Lower lobe of right lung (tissue), 2 donors: ENCODE measurements at regions not wholly inside any gene's neighbourhood (a gene's known extent, or its start where the extent isn't known, plus 50 kb on each side); places are given as distances from the start of the nearest gene placed in this dataset.

Experiments used
- ATAC-seq, 2 donors: fragments of 200-7000 bp; cut with Tn5 transposase; one replicate each; pipeline ENCODE4 v1.9.1; 2020 to 2022; ENCODE audit warnings: mild to moderate bottlenecking in 2 of 2, moderate library complexity in 2 of 2
- DNase-seq: peaks from one replicate; pipeline ENCODE4 v3.0.0-alpha.2; 2020
- H3K27ac ChIP-seq: fragments of 200-600 bp; one replicate; pipeline ENCODE4 v1.8.0; 2022
- H3K27me3 ChIP-seq: fragments of 200-600 bp; one replicate; pipeline ENCODE4 v1.8.0; 2022; ENCODE audit warnings: low read depth
- H3K36me3 ChIP-seq: fragments of 200-600 bp; one replicate; pipeline ENCODE4 v1.8.0; 2022; ENCODE audit warnings: mild to moderate bottlenecking
- H3K4me1 ChIP-seq: fragments of 200-600 bp; one replicate; pipeline ENCODE4 v1.8.0; 2022
- H3K4me3 ChIP-seq: fragments of 200-600 bp; one replicate; pipeline ENCODE4 v1.8.0; 2022; ENCODE audit warnings: mild to moderate bottlenecking
- H3K9me3 ChIP-seq: fragments of 200-600 bp; one replicate; pipeline ENCODE4 v1.8.0; 2022
- intact Hi-C: fragments of 100-400 bp; cut with DNase I; formaldehyde crosslinking; loops from one replicate; pipeline ENCODE4 v1.11.0; 2022
- TF ChIP-seq, protein P1 (sequence below): fragments of 200-600 bp; IDR thresholded peaks from one replicate; pipeline ENCODE4 v1.8.0; 2022; ENCODE audit warnings: antibody characterized with exemption, mild to moderate bottlenecking
- donor health status: DM: no; HTN: yes; CAD: no; lungs with severe emphysema.

DNA sequence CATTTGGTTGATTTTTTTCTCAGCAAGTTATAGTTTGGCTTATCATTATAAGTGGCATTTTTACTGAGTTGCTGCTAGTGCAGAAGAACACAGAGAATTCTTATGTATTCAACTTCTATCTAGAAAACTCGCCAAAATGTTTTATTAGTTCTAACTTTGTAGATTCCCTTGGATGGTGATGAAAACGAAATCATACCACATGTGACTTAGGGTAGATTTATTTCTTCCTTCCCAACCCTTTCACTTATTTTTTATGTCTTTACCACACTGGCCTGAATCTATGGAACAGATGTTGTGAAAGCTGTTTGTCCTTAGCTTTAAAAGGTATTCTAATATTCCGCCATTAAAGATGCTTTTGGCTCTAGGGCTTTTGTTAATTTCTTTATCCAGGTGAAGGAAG is 503.3 kb upstream of the CFAP20DC start:
- Histone ChIP-seq H3K27me3 (no peaks in the 10 kb centered on the region), H3K4me1 (no peaks in the 10 kb centered on the region), H3K9me3 (no peaks in the 10 kb centered on the region), H3K36me3 (no peaks in the 10 kb centered on the region), H3K4me3 (no peak overlapping the region), H3K27ac (no peak overlapping the region)
- intact Hi-C loops, result no loop called here
- DNase-seq, result no peak
- no peak for ATAC-seq
- TF ChIP-seq, protein P1, sequence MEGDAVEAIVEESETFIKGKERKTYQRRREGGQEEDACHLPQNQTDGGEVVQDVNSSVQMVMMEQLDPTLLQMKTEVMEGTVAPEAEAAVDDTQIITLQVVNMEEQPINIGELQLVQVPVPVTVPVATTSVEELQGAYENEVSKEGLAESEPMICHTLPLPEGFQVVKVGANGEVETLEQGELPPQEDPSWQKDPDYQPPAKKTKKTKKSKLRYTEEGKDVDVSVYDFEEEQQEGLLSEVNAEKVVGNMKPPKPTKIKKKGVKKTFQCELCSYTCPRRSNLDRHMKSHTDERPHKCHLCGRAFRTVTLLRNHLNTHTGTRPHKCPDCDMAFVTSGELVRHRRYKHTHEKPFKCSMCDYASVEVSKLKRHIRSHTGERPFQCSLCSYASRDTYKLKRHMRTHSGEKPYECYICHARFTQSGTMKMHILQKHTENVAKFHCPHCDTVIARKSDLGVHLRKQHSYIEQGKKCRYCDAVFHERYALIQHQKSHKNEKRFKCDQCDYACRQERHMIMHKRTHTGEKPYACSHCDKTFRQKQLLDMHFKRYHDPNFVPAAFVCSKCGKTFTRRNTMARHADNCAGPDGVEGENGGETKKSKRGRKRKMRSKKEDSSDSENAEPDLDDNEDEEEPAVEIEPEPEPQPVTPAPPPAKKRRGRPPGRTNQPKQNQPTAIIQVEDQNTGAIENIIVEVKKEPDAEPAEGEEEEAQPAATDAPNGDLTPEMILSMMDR, result no peak

DNA sequence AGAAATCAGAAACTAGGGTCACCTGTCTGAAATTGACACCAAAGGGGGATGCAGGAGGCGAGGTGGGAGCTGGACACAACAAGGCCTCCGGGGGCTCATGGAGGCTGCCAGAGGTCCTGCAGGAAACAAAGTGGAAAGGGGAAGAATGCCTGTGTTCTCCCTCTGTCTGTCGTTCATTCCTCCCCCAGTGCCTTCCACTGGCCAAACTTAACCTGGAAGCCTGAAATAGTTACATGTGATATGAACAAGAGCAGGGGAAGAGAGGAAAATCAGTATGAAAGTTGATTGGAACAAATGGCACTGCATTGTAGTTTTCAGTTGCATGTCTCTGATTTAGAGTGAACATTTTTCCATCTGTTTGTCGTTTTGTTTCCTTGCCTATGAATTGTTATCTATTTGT is 502.0 kb upstream of the CFAP20DC start:
- no peak overlapping the region for H3K27ac ChIP-seq
- intact Hi-C loops, result no loop called here
- TF ChIP-seq, protein P1, result no peak
- no peaks in the 10 kb centered on the region for H3K36me3 ChIP-seq
- H3K9me3 ChIP-seq, result no peaks in the 10 kb centered on the region
- ATAC-seq (no peak), DNase-seq (no peak)
- H3K4me3 ChIP-seq, result no peak overlapping the region
- H3K4me1 ChIP-seq, result no peaks in the 10 kb centered on the region
- no peaks in the 10 kb centered on the region for H3K27me3 ChIP-seq

DNA sequence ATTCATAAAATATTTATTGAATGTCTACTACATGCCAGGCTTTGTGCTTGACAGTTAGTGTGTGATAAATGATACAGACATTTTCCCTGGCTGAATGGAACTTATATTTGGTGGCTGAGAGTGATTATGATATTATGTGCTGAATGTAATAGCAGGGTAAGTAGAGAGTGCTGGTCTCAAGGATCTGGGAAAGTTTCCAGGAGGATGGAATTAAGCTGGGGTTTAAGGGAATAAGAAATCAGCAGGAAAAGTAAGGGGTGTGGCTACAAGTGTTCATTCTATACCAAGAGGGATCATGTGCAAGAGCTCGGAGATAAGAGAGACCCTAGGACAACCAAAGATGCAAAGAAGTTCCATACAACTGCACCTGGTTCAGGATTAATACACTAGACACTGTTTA is 500.1 kb upstream of the CFAP20DC start:
- intact Hi-C loops, result no loop called here
- H3K4me1 ChIP-seq, result no peaks in the 10 kb centered on the region
- H3K9me3 ChIP-seq, result no peaks in the 10 kb centered on the region
- no peak for ATAC-seq
- no peaks in the 10 kb centered on the region for H3K36me3 ChIP-seq
- no peak overlapping the region for H3K4me3 ChIP-seq
- TF ChIP-seq, protein P1, result no peak
- H3K27me3 ChIP-seq, result no peaks in the 10 kb centered on the region
- H3K27ac ChIP-seq, result no peak overlapping the region
- DNase-seq, result no peak

DNA sequence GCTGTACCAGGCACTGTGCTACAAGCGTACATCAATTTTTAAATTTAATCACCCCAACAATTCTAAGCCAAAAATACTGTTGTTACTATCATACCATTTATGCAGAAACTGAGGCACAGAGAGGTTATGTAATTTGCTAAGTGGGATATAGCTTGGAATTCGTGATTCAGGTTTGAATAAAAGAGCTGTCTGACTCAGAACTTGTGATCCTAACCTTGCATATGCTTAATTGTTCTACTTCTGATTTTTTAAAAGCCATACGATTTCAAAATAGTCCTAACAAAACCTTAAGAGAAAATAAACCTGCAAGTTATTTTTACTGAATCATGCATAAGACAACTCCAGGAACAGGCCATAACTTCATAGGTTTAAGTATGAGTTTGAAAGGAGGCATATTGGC is 498.0 kb upstream of the CFAP20DC start:
- Histone ChIP-seq H3K4me3 (no peak overlapping the region), H3K27me3 (no peaks in the 10 kb centered on the region), H3K27ac (no peak overlapping the region), H3K9me3 (no peaks in the 10 kb centered on the region), H3K36me3 (no peaks in the 10 kb centered on the region), H3K4me1 (no peaks in the 10 kb centered on the region)
- TF ChIP-seq, protein P1, result no peak
- DNase-seq (no peak), ATAC-seq (no peak)
- intact Hi-C loops, result no loop called here

DNA sequence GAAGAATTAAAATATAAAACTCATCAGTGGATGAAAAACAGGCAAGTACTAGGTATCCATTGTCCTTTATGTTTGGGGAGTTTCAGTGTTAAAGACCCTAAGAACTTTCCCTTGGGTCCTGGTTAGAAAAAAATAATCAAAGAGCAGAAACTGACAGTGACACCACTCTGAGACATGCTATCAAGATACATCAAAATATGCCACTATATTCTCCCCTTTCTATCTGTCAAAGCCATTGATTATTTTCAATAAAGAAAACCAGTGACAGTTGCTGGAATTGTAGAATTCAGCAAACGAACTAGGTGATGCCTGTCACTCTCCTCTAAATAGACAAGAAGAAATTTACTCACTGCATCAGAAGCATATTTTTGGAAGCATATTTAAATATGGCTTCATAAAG is 496.7 kb upstream of the CFAP20DC start:
- no peaks in the 10 kb centered on the region for H3K4me1 ChIP-seq
- H3K27ac ChIP-seq, result no peak overlapping the region
- H3K9me3 ChIP-seq, result no peaks in the 10 kb centered on the region
- no peaks in the 10 kb centered on the region for H3K27me3 ChIP-seq
- ATAC-seq, result no peak
- TF ChIP-seq, protein P1, result no peak
- intact Hi-C loops, result no loop called here
- no peak for DNase-seq
- H3K4me3 ChIP-seq, result no peak overlapping the region
- no peaks in the 10 kb centered on the region for H3K36me3 ChIP-seq

DNA sequence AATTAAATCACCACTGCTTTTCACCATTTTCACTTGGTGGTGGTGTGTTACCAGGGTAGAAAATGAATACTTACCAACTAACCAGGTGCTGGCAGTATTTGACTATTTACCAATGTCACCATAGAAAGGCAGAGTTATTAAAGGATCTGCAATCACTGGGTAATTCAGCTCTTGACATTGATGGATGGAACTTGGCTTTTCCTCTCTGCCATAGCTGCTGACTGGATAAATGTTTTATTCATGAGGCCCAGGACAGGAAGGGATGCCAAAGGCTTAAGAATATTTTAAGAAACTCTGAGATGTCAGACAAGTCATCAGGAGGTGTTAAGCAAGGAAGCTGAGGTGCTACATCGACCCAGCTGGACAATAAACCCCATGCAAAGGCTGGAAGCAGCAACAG is 495.5 kb upstream of the CFAP20DC start:
- TF ChIP-seq, protein P1, result no peak
- Histone ChIP-seq H3K36me3 (no peaks in the 10 kb centered on the region), H3K27ac (no peak overlapping the region), H3K4me1 (no peaks in the 10 kb centered on the region), H3K9me3 (no peaks in the 10 kb centered on the region), H3K27me3 (no peaks in the 10 kb centered on the region), H3K4me3 (no peak overlapping the region)
- DNase-seq (no peak), ATAC-seq (no peak)
- intact Hi-C loops, result no loop called here
